K562 (cell line): ENCODE measurements at regions not wholly inside any gene's neighbourhood (a gene's known extent, or its start where the extent isn't known, plus 50 kb on each side); places are given as distances from the start of the nearest gene placed in this dataset.

ENCODE experiments used
- ATAC-seq: fragments of 200-7000 bp; cut with Tn5 transposase; 3 replicates; pipeline ENCODE4 v1.9.1; 2020; ENCODE audit warnings: moderate library complexity
- BruUV-seq: library from RNA; stranded (reverse); fragments of 400-500 nt; replicated peaks from 2 replicates; lab custom pipeline; 2021; lab: Mats Ljungman, UMichigan
- CTCF ChIA-PET: fragments of 300-600 bp; formaldehyde crosslinking; extraction: SDS; loops from one replicate; lab custom pipeline; 2021; ENCODE audit warnings: low intra/inter-chr PET ratio; lab: Yijun Ruan, JAX
- POLR2A ChIA-PET: fragments of 300-600, 350-650 bp; sonication (Branson Sonifier 250); formaldehyde crosslinking; extraction: SDS; loops from one replicate; lab custom pipeline; 2021; ENCODE audit warnings: antibody characterized with exemption, inconsistent platforms; lab: Yijun Ruan, JAX
- DNase-seq, 4 experiments: peaks; one replicate each; pipeline versions ENCODE4 v3.0.0 to v3.0.0-alpha.2; 2011 to 2018; ENCODE audit warnings: low spot score in 3 of 4, mixed read lengths in 3 of 4; ENCODE audit errors: extremely low read depth in 1 of 4
- FAIRE-seq: peaks from 2 replicates; lab custom pipeline; 2011; peaks lifted over from hg19 to GRCh38; lab: Jason Lieb, UNC
- H2AFZ ChIP-seq: 2 replicates; pipeline ENCODE4 v1.6.0; 2011; ENCODE audit warnings: low read depth, low read length, control low read depth, inconsistent platforms
- H3K27ac ChIP-seq: fragments of 200-600 bp; 3 replicates; pipeline ENCODE4 v1.8.0; 2011; ENCODE audit warnings: low read depth, mild to moderate bottlenecking, control low read depth, inconsistent platforms, low read length, moderate library complexity, mixed read lengths; ENCODE audit errors: extremely low read depth
- H3K27me3 ChIP-seq, 2 experiments: fragments of 300-600 bp in 1 of 2; 2 replicates in 1 of 2; 3 replicates in 1 of 2; pipeline versions ENCODE4 v1.6.0 to v1.8.0; 2011; ENCODE audit warnings: inconsistent platforms in 2 of 2, low read length in 2 of 2, mild to moderate bottlenecking in 1 of 2, mixed read lengths in 1 of 2, moderate library complexity in 1 of 2; ENCODE audit not compliant: control insufficient read depth in 2 of 2, insufficient read depth in 2 of 2
- H3K36me3 ChIP-seq: fragments of 300-600 bp; 3 replicates; pipeline ENCODE4 v1.8.0; 2011; ENCODE audit warnings: mild to moderate bottlenecking, low read length, inconsistent platforms; ENCODE audit not compliant: control insufficient read depth, insufficient read depth
- H3K4me1 ChIP-seq, 2 experiments: fragments of 200-600 bp in 1 of 2; replicated peaks in 1 of 2; 2 replicates in 1 of 2; 3 replicates in 1 of 2; pipeline versions ENCODE4 v1.5.1 to v1.8.0; 2011; ENCODE audit warnings: inconsistent platforms in 2 of 2, low read length in 2 of 2, mild to moderate bottlenecking in 1 of 2, mixed read lengths in 1 of 2, moderate library complexity in 1 of 2; ENCODE audit not compliant: control insufficient read depth in 2 of 2, insufficient read depth in 2 of 2
- H3K4me2 ChIP-seq: 2 replicates; pipeline ENCODE4 v1.6.1; 2011; ENCODE audit warnings: low read length, control low read depth, inconsistent platforms, mixed read lengths; ENCODE audit not compliant: insufficient read depth
- H3K4me3 ChIP-seq: fragments of 200-600 bp; sonication (generic), shearing (Covaris generic); 2 replicates; pipeline ENCODE4 v1.5.1; 2016; ENCODE audit warnings: control low read depth, inconsistent platforms
- H3K79me2 ChIP-seq: fragments of 200-600 bp; 3 replicates; pipeline ENCODE4 v1.8.0; 2011; ENCODE audit warnings: low read length, inconsistent platforms; ENCODE audit not compliant: control insufficient read depth, insufficient read depth
- H3K9ac ChIP-seq, 2 experiments: 2 replicates each; pipeline versions ENCODE4 v1.6.0 to v1.6.1; 2011; ENCODE audit warnings: low read depth in 2 of 2, low read length in 2 of 2, control low read depth in 1 of 2, inconsistent platforms in 1 of 2, mild to moderate bottlenecking in 1 of 2, mixed read lengths in 1 of 2; ENCODE audit not compliant: insufficient read depth in 1 of 2
- H3K9me1 ChIP-seq: one replicate; pipeline ENCODE4 v1.6.0; 2011; ENCODE audit warnings: inconsistent platforms, mild to moderate bottlenecking, low read length, moderate library complexity; ENCODE audit not compliant: control insufficient read depth, insufficient read depth
- H3K9me3 ChIP-seq: replicated peaks from 2 replicates; pipeline ENCODE4 v1.5.1; 2011; ENCODE audit warnings: low read depth, low read length, inconsistent platforms; ENCODE audit not compliant: control insufficient read depth, insufficient read depth
- H4K20me1 ChIP-seq: replicated peaks from 2 replicates; pipeline ENCODE4 v1.6.1; 2011; ENCODE audit warnings: low read length, inconsistent platforms, mixed read lengths; ENCODE audit not compliant: control insufficient read depth, insufficient read depth
- CBX2 ChIP-seq: fragments of 200-600 bp; sonication (generic); IDR thresholded peaks from one replicate; pipeline ENCODE4 v1.6.1; 2012; ENCODE audit warnings: mild to moderate bottlenecking, low read length, inconsistent platforms; ENCODE audit not compliant: insufficient read depth, poor library complexity, severe bottlenecking
- E2F4 ChIP-seq: sonication (generic); formaldehyde crosslinking; IDR thresholded peaks from 2 replicates; pipeline ENCODE4 v1.8.0; 2022; ENCODE audit warnings: mild to moderate bottlenecking, low read depth, missing genetic modification reagents
- FOS ChIP-seq: IDR thresholded peaks from 3 replicates; pipeline ENCODE4 v1.6.1; 2011; ENCODE audit not compliant: insufficient read length; ENCODE audit errors: extremely low read depth
- HDAC2 ChIP-seq: fragments of 450-650 bp; IDR thresholded peaks from 2 replicates; pipeline ENCODE4 v1.6.1; 2016; ENCODE audit warnings: mild to moderate bottlenecking
- HDAC3 ChIP-seq: fragments of 450-650 bp; IDR thresholded peaks from 2 replicates; pipeline ENCODE4 v1.6.1; 2018; ENCODE audit warnings: borderline replicate concordance, mild to moderate bottlenecking, moderate library complexity; ENCODE audit not compliant: partially characterized antibody
- HDGF ChIP-seq: fragments of 450-650 bp; IDR thresholded peaks from 2 replicates; pipeline ENCODE4 v1.6.1; 2016
- KAT2B ChIP-seq: IDR thresholded peaks from one replicate; pipeline ENCODE4 v1.6.1; 2012; ENCODE audit warnings: low read depth, mild to moderate bottlenecking, control low read depth, inconsistent platforms, low read length, moderate library complexity
- MEF2D ChIP-seq: conservative IDR thresholded peaks from 2 replicates; pipeline ENCODE4 v1.6.1; 2016; ENCODE audit warnings: low read depth, missing genetic modification characterization, missing compliant biosample characterization
- MXI1 ChIP-seq: IDR thresholded peaks from 2 replicates; pipeline ENCODE4 v1.6.1; 2011; ENCODE audit warnings: low read depth, mild to moderate bottlenecking, improper control_type of control experiment, low read length
- NCOA2 ChIP-seq, 2 experiments: fragments of 450-650 bp; IDR thresholded peaks; 2 replicates each; pipeline ENCODE4 v1.6.1; 2018; ENCODE audit warnings: mild to moderate bottlenecking in 2 of 2, moderate library complexity in 1 of 2; ENCODE audit not compliant: partially characterized antibody in 2 of 2
- PTBP1 ChIP-seq: fragments of 200-400 bp; formaldehyde crosslinking; IDR thresholded peaks from 2 replicates; pipeline ENCODE4 v1.6.1; 2017; ENCODE audit warnings: low read depth, low read length
- RBM34 ChIP-seq: fragments of 200-400 bp; formaldehyde crosslinking; IDR thresholded peaks from 2 replicates; pipeline ENCODE4 v1.6.1; 2018; ENCODE audit warnings: low read length, borderline replicate concordance; ENCODE audit not compliant: insufficient read depth
- SMARCA5 ChIP-seq: fragments of 450-650 bp; IDR thresholded peaks from 2 replicates; pipeline ENCODE4 v1.6.1; 2016
- SRSF7 ChIP-seq: fragments of 200-400 bp; formaldehyde crosslinking; optimal IDR thresholded peaks from 2 replicates; pipeline ENCODE3; 2017; ENCODE audit warnings: mild to moderate bottlenecking, low read depth, low read length
- U2AF2 ChIP-seq: fragments of 200-400 bp; formaldehyde crosslinking; optimal IDR thresholded peaks from 2 replicates; pipeline ENCODE3; 2017; ENCODE audit warnings: low read depth, mild to moderate bottlenecking, low read length
- ZFP30 ChIP-seq: fragments of 250-450 bp; sonication (Bioruptor Pico); IDR thresholded peaks from 2 replicates; pipeline ENCODE4 v1.8.0; 2022; ENCODE audit warnings: moderate library complexity, mild to moderate bottlenecking, inconsistent platforms, borderline replicate concordance
- WGBS: fragments of 100-300 bp; shearing (Covaris generic); methylation state at CpG from one replicate; pipeline ENCODE4 v1.1.6; 2016; ENCODE audit warnings: low coverage, mixed read lengths; ENCODE audit not compliant: insufficient coverage; ENCODE audit errors: missing lambda C conversion rate; 5-methylcytosine and 5-hydroxymethylcytosine counted together
- in situ Hi-C: fragments of 300-500 bp; cut with MboI; formaldehyde crosslinking; loops from 4 replicates; pipeline ENCODE4 v1.15.0; 2018; ENCODE audit warnings: inconsistent platforms, mixed read lengths
- intact Hi-C: fragments of 100-400 bp; cut with micrococcal nuclease; formaldehyde crosslinking; loops from 2 replicates; pipeline ENCODE4 v1.14.2; 2022
- TF ChIP-seq, protein P1 (sequence below): fragments of 250-450 bp; sonication (Bioruptor Pico); IDR thresholded peaks from 2 replicates; pipeline ENCODE4 v1.8.0; 2021; ENCODE audit warnings: moderate library complexity, mild to moderate bottlenecking, inconsistent platforms
- TF ChIP-seq, protein P2 (sequence below): fragments of 250-450 bp; sonication (Bioruptor Pico); IDR thresholded peaks from 2 replicates; pipeline ENCODE4 v1.4.0; 2020; ENCODE audit warnings: mild to moderate bottlenecking, moderate library complexity, borderline replicate concordance

DNA sequence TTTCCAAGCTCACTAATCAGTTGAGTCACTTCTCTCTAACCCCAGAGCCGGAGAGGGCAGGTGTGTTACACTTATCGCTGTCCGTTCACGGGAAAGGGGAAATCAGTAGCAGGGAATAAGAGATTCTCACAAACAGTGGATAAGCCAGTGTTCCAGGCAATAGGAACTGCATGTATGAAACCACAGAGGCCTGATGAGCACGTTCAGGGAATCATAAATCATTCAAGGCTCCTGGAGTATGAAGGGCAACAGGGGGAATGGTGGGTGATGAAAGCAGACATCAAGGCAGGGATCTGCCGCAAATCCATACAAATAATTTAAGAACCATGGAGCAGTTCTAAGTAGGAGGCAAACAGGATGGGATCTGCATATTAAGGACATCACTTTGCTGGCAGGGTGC, 59.1 kb upstream of the ADGRG2 start:
- no peaks in the 10 kb centered on the region for H4K20me1 ChIP-seq
- no TSS peak for BruUV-seq
- 0% methylated on average over 6 of the region's 6 CpGs for WGBS
- no peak overlapping the region for H3K9ac ChIP-seq
- TF ChIP-seq KAT2B = no peak
- TF ChIP-seq HDAC2 = no peak
- TF ChIP-seq, protein P1, sequence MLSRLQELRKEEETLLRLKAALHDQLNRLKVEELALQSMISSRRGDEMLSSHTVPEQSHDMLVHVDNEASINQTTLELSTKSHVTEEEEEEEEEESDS = no peak
- TF ChIP-seq RBM34 = no peak
- no peak for TF ChIP-seq U2AF2
- TF ChIP-seq PTBP1 = no peak
- TF ChIP-seq MXI1 = no peak
- TF ChIP-seq MEF2D = no peak
- TF ChIP-seq CBX2 = no peak
- no peak for TF ChIP-seq HDAC3
- no peak for TF ChIP-seq FOS
- TF ChIP-seq E2F4 (CRISPR knock-in tag) = no peak
- no peak for TF ChIP-seq SMARCA5
- no peak for TF ChIP-seq SRSF7
- TF ChIP-seq, protein P2, sequence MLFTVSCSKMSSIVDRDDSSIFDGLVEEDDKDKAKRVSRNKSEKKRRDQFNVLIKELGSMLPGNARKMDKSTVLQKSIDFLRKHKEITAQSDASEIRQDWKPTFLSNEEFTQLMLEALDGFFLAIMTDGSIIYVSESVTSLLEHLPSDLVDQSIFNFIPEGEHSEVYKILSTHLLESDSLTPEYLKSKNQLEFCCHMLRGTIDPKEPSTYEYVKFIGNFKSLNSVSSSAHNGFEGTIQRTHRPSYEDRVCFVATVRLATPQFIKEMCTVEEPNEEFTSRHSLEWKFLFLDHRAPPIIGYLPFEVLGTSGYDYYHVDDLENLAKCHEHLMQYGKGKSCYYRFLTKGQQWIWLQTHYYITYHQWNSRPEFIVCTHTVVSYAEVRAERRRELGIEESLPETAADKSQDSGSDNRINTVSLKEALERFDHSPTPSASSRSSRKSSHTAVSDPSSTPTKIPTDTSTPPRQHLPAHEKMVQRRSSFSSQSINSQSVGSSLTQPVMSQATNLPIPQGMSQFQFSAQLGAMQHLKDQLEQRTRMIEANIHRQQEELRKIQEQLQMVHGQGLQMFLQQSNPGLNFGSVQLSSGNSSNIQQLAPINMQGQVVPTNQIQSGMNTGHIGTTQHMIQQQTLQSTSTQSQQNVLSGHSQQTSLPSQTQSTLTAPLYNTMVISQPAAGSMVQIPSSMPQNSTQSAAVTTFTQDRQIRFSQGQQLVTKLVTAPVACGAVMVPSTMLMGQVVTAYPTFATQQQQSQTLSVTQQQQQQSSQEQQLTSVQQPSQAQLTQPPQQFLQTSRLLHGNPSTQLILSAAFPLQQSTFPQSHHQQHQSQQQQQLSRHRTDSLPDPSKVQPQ (CRISPR knock-in tag) = no peak
- TF ChIP-seq NCOA2 (IDR thresholded peaks at IDR 0.05; ENCODE audit: partially characterized antibody in 2 of 2) = no peak
- TF ChIP-seq ZFP30 = no peak
- no peak for TF ChIP-seq HDGF
- TF ChIP-seq, all 486 proteins: peak for 0
- ChIA-PET POLR2A (no interaction called here), CTCF (no interaction called here)
- no peaks in the 10 kb centered on the region for H3K9me1 ChIP-seq
- DNase-seq (no peak), FAIRE-seq (no peak), ATAC-seq (no peak)
- no peaks in the 10 kb centered on the region; a peak in 1 of 5 replicates for H3K27me3 ChIP-seq
- H3K4me2 ChIP-seq = no peak overlapping the region
- H3K4me3 ChIP-seq = no peak overlapping the region
- no peak overlapping the region for H2AFZ ChIP-seq
- in situ Hi-C loops = no loop called here
- intact Hi-C loops = no loop called here
- no peaks in the 10 kb centered on the region for H3K79me2 ChIP-seq
- H3K4me1 ChIP-seq = no peaks in the 10 kb centered on the region
- no peak overlapping the region for H3K27ac ChIP-seq
- H3K36me3 ChIP-seq = no peaks in the 10 kb centered on the region
- no peaks in the 10 kb centered on the region for H3K9me3 ChIP-seq
